OCI-LY7 (cell line): ENCODE measurements at regions not wholly inside any gene's neighbourhood (a gene's known extent, or its start where the extent isn't known, plus 50 kb on each side); places are given as distances from the start of the nearest gene placed in this dataset.

Experiments
- BruUV-seq: library from RNA; stranded (reverse); fragments of 400-500 nt; replicated peaks from 2 replicates; lab custom pipeline; 2021; lab: Mats Ljungman, UMichigan
- CTCF ChIA-PET: fragments of 300-600 bp; sonication (Branson Sonifier 250); formaldehyde crosslinking; loops from one replicate; lab custom pipeline; 2022; ENCODE audit warnings: antibody characterized with exemption; ENCODE audit not compliant: unreplicated experiment; lab: Charles Lee
- POLR2A ChIA-PET: fragments of 300-600 bp; sonication (Branson Sonifier 250); formaldehyde crosslinking; loops from one replicate; lab custom pipeline; 2022; ENCODE audit warnings: antibody characterized with exemption; lab: Charles Lee
- DNase-seq: peaks from one replicate; pipeline ENCODE4 v3.0.0-alpha.2; 2015; ENCODE audit warnings: low spot score
- H2AFZ ChIP-seq: fragments of 200-600 bp; sonication (generic), shearing (Covaris generic); 2 replicates; pipeline ENCODE4 v1.6.1; 2014; ENCODE audit warnings: mild to moderate bottlenecking, antibody characterized with exemption, low read length, moderate library complexity
- H3K27ac ChIP-seq: fragments of 200-600 bp; sonication (generic); 2 replicates; pipeline ENCODE4 v1.5.1; 2014; ENCODE audit warnings: mixed run types, low read depth, mild to moderate bottlenecking, moderate library complexity, low read length, inconsistent platforms; ENCODE audit not compliant: poor library complexity, severe bottlenecking
- H3K36me3 ChIP-seq: fragments of 200-600 bp; sonication (generic); 2 replicates; pipeline ENCODE4 v1.6.1; 2014; ENCODE audit warnings: mild to moderate bottlenecking, antibody characterized with exemption, low read length, moderate library complexity, mixed read lengths; ENCODE audit not compliant: insufficient read depth
- H3K4me1 ChIP-seq: fragments of 200-600 bp; sonication (generic); 2 replicates; pipeline ENCODE4 v1.5.1; 2014; ENCODE audit warnings: mild to moderate bottlenecking, low read length; ENCODE audit not compliant: insufficient read depth, poor library complexity, severe bottlenecking
- H3K4me2 ChIP-seq: fragments of 200-600 bp; sonication (generic); 2 replicates; pipeline ENCODE4 v1.6.1; 2014; ENCODE audit warnings: mild to moderate bottlenecking, low read length
- H3K4me3 ChIP-seq: fragments of 200-600 bp; sonication (generic); 2 replicates; pipeline ENCODE4 v1.5.1; 2014; ENCODE audit warnings: mild to moderate bottlenecking, low read depth, low read length; ENCODE audit not compliant: poor library complexity, severe bottlenecking
- H3K79me2 ChIP-seq: fragments of 200-600 bp; sonication (generic); 2 replicates; pipeline ENCODE4 v1.6.1; 2016; ENCODE audit warnings: low read depth, mild to moderate bottlenecking, low read length, moderate library complexity, mixed read lengths; ENCODE audit not compliant: insufficient read depth
- H3K9me2 ChIP-seq: fragments of 200-600 bp; sonication (generic); 2 replicates; pipeline ENCODE4 v1.6.1; 2016; ENCODE audit warnings: mild to moderate bottlenecking, low read length, mixed read lengths; ENCODE audit not compliant: insufficient read depth
- H3K9me3 ChIP-seq: fragments of 200-600 bp; sonication (generic); 2 replicates; pipeline ENCODE4 v1.6.1; 2014; ENCODE audit warnings: mild to moderate bottlenecking, mixed run types, low read length, mixed read lengths
- H4K20me1 ChIP-seq: fragments of 200-600 bp; sonication (generic); 2 replicates; pipeline ENCODE4 v1.6.1; 2014; ENCODE audit warnings: mild to moderate bottlenecking, antibody characterized with exemption, low read length, moderate library complexity, mixed read lengths; ENCODE audit not compliant: insufficient read depth
- EZH2phosphoT487 ChIP-seq: fragments of 200-600 bp; sonication (generic); IDR thresholded peaks from 2 replicates; pipeline ENCODE4 v1.6.1; 2018; ENCODE audit warnings: low read depth, borderline replicate concordance, mild to moderate bottlenecking, mixed run types, antibody characterized with exemption, low read length, moderate library complexity, mixed read lengths
- intact Hi-C: fragments of 100-400 bp; cut with micrococcal nuclease; formaldehyde crosslinking; loops from one replicate; pipeline ENCODE4 v1.10.0; 2022; ENCODE audit not compliant: unreplicated experiment
- TF ChIP-seq, protein P1 (sequence below): fragments of 200-600 bp; sonication (generic); conservative IDR thresholded peaks from 2 replicates; pipeline ENCODE4 v1.5.1; 2014; ENCODE audit warnings: mild to moderate bottlenecking, antibody characterized with exemption, low read length, moderate library complexity, mixed read lengths

GRCh38 chr6:144583614-144583954 lies 298.4 kb downstream of the UTRN start:
- BruUV-seq = no TSS peak
- H3K79me2 ChIP-seq = no peaks in the 10 kb centered on the region
- H2AFZ ChIP-seq = peak overlapping the region; percentile 62; the same call in 1 of the 2 replicates
- peak overlapping the region; percentile 53 for H3K4me3 ChIP-seq
- H3K36me3 ChIP-seq = no peaks in the 10 kb centered on the region
- H3K9me3 ChIP-seq = no peaks in the 10 kb centered on the region
- TF ChIP-seq, protein P1, sequence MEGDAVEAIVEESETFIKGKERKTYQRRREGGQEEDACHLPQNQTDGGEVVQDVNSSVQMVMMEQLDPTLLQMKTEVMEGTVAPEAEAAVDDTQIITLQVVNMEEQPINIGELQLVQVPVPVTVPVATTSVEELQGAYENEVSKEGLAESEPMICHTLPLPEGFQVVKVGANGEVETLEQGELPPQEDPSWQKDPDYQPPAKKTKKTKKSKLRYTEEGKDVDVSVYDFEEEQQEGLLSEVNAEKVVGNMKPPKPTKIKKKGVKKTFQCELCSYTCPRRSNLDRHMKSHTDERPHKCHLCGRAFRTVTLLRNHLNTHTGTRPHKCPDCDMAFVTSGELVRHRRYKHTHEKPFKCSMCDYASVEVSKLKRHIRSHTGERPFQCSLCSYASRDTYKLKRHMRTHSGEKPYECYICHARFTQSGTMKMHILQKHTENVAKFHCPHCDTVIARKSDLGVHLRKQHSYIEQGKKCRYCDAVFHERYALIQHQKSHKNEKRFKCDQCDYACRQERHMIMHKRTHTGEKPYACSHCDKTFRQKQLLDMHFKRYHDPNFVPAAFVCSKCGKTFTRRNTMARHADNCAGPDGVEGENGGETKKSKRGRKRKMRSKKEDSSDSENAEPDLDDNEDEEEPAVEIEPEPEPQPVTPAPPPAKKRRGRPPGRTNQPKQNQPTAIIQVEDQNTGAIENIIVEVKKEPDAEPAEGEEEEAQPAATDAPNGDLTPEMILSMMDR = no peak
- TF ChIP-seq EZH2phosphoT487 = no peak
- intact Hi-C loops = loop anchor here (2.0 to 10.0 kb wide), 3 partner anchors 631 to 1121 kb away; no protein-coding TSS in a partner anchor
- no peak overlapping the region for H3K27ac ChIP-seq
- H3K9me2 ChIP-seq = no peaks in the 10 kb centered on the region
- ChIA-PET POLR2A (interaction anchor here (1.4 kb wide), 1 partner anchor 25 kb away, joined by 4 read pairs; no protein-coding TSS in a partner anchor), CTCF (no interaction called here)
- H3K4me1 ChIP-seq = peaks cover 16% of the 10 kb centered on the region
- peaks cover 6% of the 10 kb centered on the region; the same call in 1 of the 2 replicates for H4K20me1 ChIP-seq
- H3K4me2 ChIP-seq = peak overlapping the region; percentile 72
- no peak for DNase-seq

DNA sequence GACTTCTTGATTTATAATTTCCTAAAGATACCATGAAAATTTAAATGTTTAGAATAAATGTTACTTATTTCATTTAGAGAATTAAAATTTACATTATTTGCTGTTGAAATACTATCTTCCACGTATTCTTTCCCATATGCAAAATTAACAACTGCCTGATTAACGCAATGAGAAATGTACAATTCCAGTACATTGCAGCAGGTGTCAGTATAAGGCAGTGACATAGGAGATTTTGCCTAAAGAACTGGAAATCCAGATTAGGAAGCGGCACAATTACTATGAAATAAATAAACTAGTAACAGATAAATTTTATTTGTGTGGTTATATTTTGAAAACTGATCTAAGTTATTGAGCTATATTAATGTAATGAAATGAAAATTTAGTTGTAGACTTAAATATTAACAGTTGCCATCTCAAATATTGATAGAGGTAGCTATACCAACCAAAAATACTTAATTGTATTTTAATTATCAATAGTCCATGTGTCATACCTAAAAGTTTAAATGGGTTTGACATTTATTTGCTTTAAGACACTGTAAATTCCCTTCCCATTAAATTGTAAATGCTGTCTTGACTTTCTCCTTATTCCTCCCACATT lies 300.2 kb downstream of the UTRN start:
- ChIA-PET POLR2A (interaction anchor here (0.9 kb wide), 1 partner anchor 11 kb away, joined by 4 read pairs; no protein-coding TSS in a partner anchor), CTCF (no interaction called here)
- peak; percentile 32 for DNase-seq
- no peak overlapping the region for H3K27ac ChIP-seq
- BruUV-seq = no TSS peak
- TF ChIP-seq, protein P1 = peak; percentile 88
- TF ChIP-seq EZH2phosphoT487 = no peak
- H3K4me1 ChIP-seq = peaks cover 16% of the 10 kb centered on the region
- H3K9me2 ChIP-seq = no peaks in the 10 kb centered on the region
- no peak overlapping the region for H3K4me3 ChIP-seq
- no peak overlapping the region for H2AFZ ChIP-seq
- H3K9me3 ChIP-seq = no peaks in the 10 kb centered on the region
- intact Hi-C loops = loop anchor here (2.0 to 10.0 kb wide), 4 partner anchors 345 to 1119 kb away; no protein-coding TSS in a partner anchor
- no peaks in the 10 kb centered on the region for H3K36me3 ChIP-seq
- no peaks in the 10 kb centered on the region for H3K79me2 ChIP-seq
- H4K20me1 ChIP-seq = peaks cover 6% of the 10 kb centered on the region; the same call in 1 of the 2 replicates
- no peak overlapping the region for H3K4me2 ChIP-seq

- no peak overlapping the region for H3K4me3 ChIP-seq
- H3K4me2 ChIP-seq = no peak overlapping the region
- H4K20me1 ChIP-seq = peaks cover 6% of the 10 kb centered on the region; the same call in 1 of the 2 replicates
- peaks cover 16% of the 10 kb centered on the region for H3K4me1 ChIP-seq
- DNase-seq = no peak
- no peak overlapping the region for H2AFZ ChIP-seq
- H3K9me2 ChIP-seq = no peaks in the 10 kb centered on the region
- BruUV-seq = no TSS peak
- H3K36me3 ChIP-seq = no peaks in the 10 kb centered on the region
- POLR2A ChIA-PET = interaction anchor here (0.7 kb wide), 1 partner anchor 440 kb away, joined by 3 read pairs; no protein-coding TSS in a partner anchor
- CTCF ChIA-PET = no interaction called here
- H3K9me3 ChIP-seq = no peaks in the 10 kb centered on the region
- TF ChIP-seq EZH2phosphoT487 = no peak
- TF ChIP-seq, protein P1 = no peak
- H3K27ac ChIP-seq = no peak overlapping the region
- intact Hi-C loops = loop anchor here (5.0 to 10.0 kb wide), 3 partner anchors 440 to 1118 kb away; no protein-coding TSS in a partner anchor
- no peaks in the 10 kb centered on the region for H3K79me2 ChIP-seq
Observed at GRCh38 chr6:144586986-144587385, 301.9 kb downstream of the UTRN start.
